Mononuclear cell (primary cell): ENCODE measurements at regions not wholly inside any gene's neighbourhood (a gene's known extent, or its start where the extent isn't known, plus 50 kb on each side); places are given as distances from the start of the nearest gene placed in this dataset.

Experiments used
- H3K27me3 ChIP-seq: 2 replicates; pipeline ENCODE4 v1.6.0; 2011; ENCODE audit warnings: low read length, control low read depth; ENCODE audit not compliant: insufficient read depth
- H3K4me1 ChIP-seq: 2 replicates; pipeline ENCODE4 v1.5.1; 2011; ENCODE audit warnings: mild to moderate bottlenecking, low read length, control low read depth; ENCODE audit not compliant: insufficient read depth
- H3K4me3 ChIP-seq: 2 replicates; pipeline ENCODE4 v1.5.1; 2011; ENCODE audit warnings: mild to moderate bottlenecking, low read length, moderate library complexity
- H3K9me3 ChIP-seq: 2 replicates; pipeline ENCODE4 v1.5.1; 2011; ENCODE audit warnings: low read depth, mild to moderate bottlenecking, control low read depth, low read length

- H3K9me3 ChIP-seq: no peaks in the 10 kb centered on the region
These were observed 107.7 kb upstream of the SLC6A11 start for GRCh38 chr3:10708216-10708893.

GRCh38 chr3:10709110-10709781 is 106.8 kb upstream of the SLC6A11 start:
- Histone ChIP-seq H3K27me3 (peaks cover 41% of the 10 kb centered on the region), H3K4me1 (no peaks in the 10 kb centered on the region), H3K4me3 (no peak overlapping the region), H3K9me3 (no peaks in the 10 kb centered on the region)

More at GRCh38 chr3:10708216-10708893, 107.7 kb upstream of the SLC6A11 start:
- H3K4me1 ChIP-seq: no peaks in the 10 kb centered on the region
- H3K27me3 ChIP-seq: peaks cover 47% of the 10 kb centered on the region
- H3K4me3 ChIP-seq: no peak overlapping the region

- Histone ChIP-seq H3K27me3 (peaks cover 18% of the 10 kb centered on the region), H3K4me3 (no peak overlapping the region), H3K4me1 (no peaks in the 10 kb centered on the region), H3K9me3 (no peaks in the 10 kb centered on the region)
These were observed 103.9 kb upstream of the SLC6A11 start for GRCh38 chr3:10712121-10712520.

- no peaks in the 10 kb centered on the region for H3K9me3 ChIP-seq
- no peaks in the 10 kb centered on the region for H3K4me1 ChIP-seq
- H3K27me3 ChIP-seq: peaks cover 11% of the 10 kb centered on the region
- H3K4me3 ChIP-seq: no peak overlapping the region
These were observed 102.4 kb upstream of the SLC6A11 start for GRCh38 chr3:10713656-10714055.

- H3K9me3 ChIP-seq: no peaks in the 10 kb centered on the region
- H3K4me3 ChIP-seq: no peak overlapping the region
- H3K27me3 ChIP-seq: no peaks in the 10 kb centered on the region
- no peaks in the 10 kb centered on the region for H3K4me1 ChIP-seq
These were observed 100.1 kb upstream of the SLC6A11 start for GRCh38 chr3:10715886-10716285.

- Histone ChIP-seq H3K27me3 (no peaks in the 10 kb centered on the region), H3K4me1 (no peaks in the 10 kb centered on the region), H3K9me3 (no peaks in the 10 kb centered on the region), H3K4me3 (no peak overlapping the region)
These were observed 99.1 kb upstream of the SLC6A11 start for GRCh38 chr3:10716964-10717363.

- Histone ChIP-seq H3K9me3 (no peaks in the 10 kb centered on the region), H3K4me1 (no peaks in the 10 kb centered on the region), H3K4me3 (no peak overlapping the region), H3K27me3 (no peaks in the 10 kb centered on the region)
These were observed 98.3 kb upstream of the SLC6A11 start for GRCh38 chr3:10717756-10718155.

GRCh38 chr3:10721101-10721500 is 94.9 kb upstream of the SLC6A11 start:
- Histone ChIP-seq H3K4me1 (no peaks in the 10 kb centered on the region), H3K4me3 (no peak overlapping the region), H3K9me3 (no peaks in the 10 kb centered on the region), H3K27me3 (no peaks in the 10 kb centered on the region)

- H3K4me3 ChIP-seq: no peak overlapping the region
- H3K9me3 ChIP-seq: no peaks in the 10 kb centered on the region
- no peaks in the 10 kb centered on the region for H3K27me3 ChIP-seq
- no peaks in the 10 kb centered on the region for H3K4me1 ChIP-seq
These were observed 93.1 kb upstream of the SLC6A11 start for GRCh38 chr3:10722911-10723310.

GRCh38 chr3:10723991-10724390 is 92.0 kb upstream of the SLC6A11 start:
- H3K4me3 ChIP-seq: no peak overlapping the region
- no peaks in the 10 kb centered on the region for H3K27me3 ChIP-seq
- H3K9me3 ChIP-seq: no peaks in the 10 kb centered on the region
- no peaks in the 10 kb centered on the region for H3K4me1 ChIP-seq

GRCh38 chr3:10725067-10725466 is 91.0 kb upstream of the SLC6A11 start:
- Histone ChIP-seq H3K9me3 (no peaks in the 10 kb centered on the region), H3K4me3 (no peak overlapping the region), H3K27me3 (no peaks in the 10 kb centered on the region), H3K4me1 (no peaks in the 10 kb centered on the region)

- H3K9me3 ChIP-seq: no peaks in the 10 kb centered on the region
- H3K27me3 ChIP-seq: no peaks in the 10 kb centered on the region
- no peaks in the 10 kb centered on the region for H3K4me1 ChIP-seq
- no peak overlapping the region for H3K4me3 ChIP-seq
These were observed 90.2 kb upstream of the SLC6A11 start for GRCh38 chr3:10725846-10726245.

- Histone ChIP-seq H3K27me3 (no peaks in the 10 kb centered on the region), H3K4me3 (no peak overlapping the region), H3K4me1 (no peaks in the 10 kb centered on the region), H3K9me3 (no peaks in the 10 kb centered on the region)
These were observed 89.2 kb upstream of the SLC6A11 start for GRCh38 chr3:10726787-10727186.

- Histone ChIP-seq H3K4me1 (no peaks in the 10 kb centered on the region), H3K9me3 (peaks cover 18% of the 10 kb centered on the region), H3K27me3 (no peaks in the 10 kb centered on the region), H3K4me3 (no peak overlapping the region)
These were observed 86.6 kb upstream of the SLC6A11 start for GRCh38 chr3:10729439-10729838.

- Histone ChIP-seq H3K4me3 (no peak overlapping the region), H3K27me3 (peaks cover 7% of the 10 kb centered on the region), H3K4me1 (no peaks in the 10 kb centered on the region), H3K9me3 (peaks cover 18% of the 10 kb centered on the region)
These were observed 83.7 kb upstream of the SLC6A11 start for GRCh38 chr3:10732292-10732691.

- H3K4me3 ChIP-seq: no peak overlapping the region
- H3K27me3 ChIP-seq: peaks cover 17% of the 10 kb centered on the region
- H3K9me3 ChIP-seq: peaks cover 18% of the 10 kb centered on the region
- no peaks in the 10 kb centered on the region for H3K4me1 ChIP-seq
These were observed 82.7 kb upstream of the SLC6A11 start for GRCh38 chr3:10733297-10733696.
